Retinal pigment epithelial cell (primary cell): ENCODE measurements at regions not wholly inside any gene's neighbourhood (a gene's known extent, or its start where the extent isn't known, plus 50 kb on each side); places are given as distances from the start of the nearest gene placed in this dataset.

Experiments used
- DNase-seq: peaks from one replicate; pipeline ENCODE4 v3.0.0-alpha.2; 2010; ENCODE audit warnings: low read depth
- H3K4me3 ChIP-seq: 2 replicates; pipeline ENCODE4 v1.5.1; 2011; ENCODE audit warnings: mild to moderate bottlenecking, low read length, control low read depth, moderate library complexity
- TF ChIP-seq, protein P1 (sequence below): conservative IDR thresholded peaks from 2 replicates; pipeline ENCODE4 v1.5.1; 2011; ENCODE audit warnings: low read depth, low read length, control low read depth, inconsistent platforms

GRCh38 chr5:160906090-160906489 lies 54.1 kb upstream of the ATP10B start:
- TF ChIP-seq, protein P1, sequence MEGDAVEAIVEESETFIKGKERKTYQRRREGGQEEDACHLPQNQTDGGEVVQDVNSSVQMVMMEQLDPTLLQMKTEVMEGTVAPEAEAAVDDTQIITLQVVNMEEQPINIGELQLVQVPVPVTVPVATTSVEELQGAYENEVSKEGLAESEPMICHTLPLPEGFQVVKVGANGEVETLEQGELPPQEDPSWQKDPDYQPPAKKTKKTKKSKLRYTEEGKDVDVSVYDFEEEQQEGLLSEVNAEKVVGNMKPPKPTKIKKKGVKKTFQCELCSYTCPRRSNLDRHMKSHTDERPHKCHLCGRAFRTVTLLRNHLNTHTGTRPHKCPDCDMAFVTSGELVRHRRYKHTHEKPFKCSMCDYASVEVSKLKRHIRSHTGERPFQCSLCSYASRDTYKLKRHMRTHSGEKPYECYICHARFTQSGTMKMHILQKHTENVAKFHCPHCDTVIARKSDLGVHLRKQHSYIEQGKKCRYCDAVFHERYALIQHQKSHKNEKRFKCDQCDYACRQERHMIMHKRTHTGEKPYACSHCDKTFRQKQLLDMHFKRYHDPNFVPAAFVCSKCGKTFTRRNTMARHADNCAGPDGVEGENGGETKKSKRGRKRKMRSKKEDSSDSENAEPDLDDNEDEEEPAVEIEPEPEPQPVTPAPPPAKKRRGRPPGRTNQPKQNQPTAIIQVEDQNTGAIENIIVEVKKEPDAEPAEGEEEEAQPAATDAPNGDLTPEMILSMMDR, result no peak
- no peak overlapping the region for H3K4me3 ChIP-seq
- no peak for DNase-seq

DNA sequence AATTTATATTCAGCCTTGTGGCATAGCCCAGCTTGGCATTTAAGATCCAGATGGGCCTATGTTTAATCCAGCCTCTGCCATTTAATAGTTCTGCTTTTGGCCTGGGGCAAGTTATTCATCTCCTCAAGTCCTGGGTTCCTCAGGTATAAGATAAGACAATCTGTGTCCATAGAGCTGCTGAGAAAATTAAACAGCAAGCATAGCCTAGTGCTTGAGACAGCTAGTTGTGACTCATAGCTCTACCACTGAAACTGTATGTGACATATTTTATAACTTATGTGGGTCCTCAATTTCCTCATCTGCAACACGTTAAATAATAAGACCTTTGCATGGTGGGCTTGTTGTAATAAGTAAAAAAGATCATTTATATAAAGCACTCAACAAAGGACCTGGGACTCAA lies 53.3 kb upstream of the ATP10B start:
- no peak overlapping the region for H3K4me3 ChIP-seq

GRCh38 chr5:160904591-160904990 lies 52.6 kb upstream of the ATP10B start:
- no peak overlapping the region for H3K4me3 ChIP-seq
- no peak for DNase-seq
- TF ChIP-seq, protein P1, result no peak

More for the DNA sequence above, 53.3 kb upstream of the ATP10B start:
- TF ChIP-seq, protein P1, result no peak
- DNase-seq, result no peak

GRCh38 chr5:160903551-160903950 lies 51.5 kb upstream of the ATP10B start:
- no peak for DNase-seq

GRCh38 chr5:160903076-160903475 lies 51.1 kb upstream of the ATP10B start:
- TF ChIP-seq, protein P1, result no peak
- DNase-seq, result no peak
- no peak overlapping the region for H3K4me3 ChIP-seq

More at GRCh38 chr5:160903551-160903950, 51.5 kb upstream of the ATP10B start:
- TF ChIP-seq, protein P1, result no peak
- H3K4me3 ChIP-seq, result no peak overlapping the region
